Body of pancreas (tissue), 4 donors: ENCODE measurements at regions not wholly inside any gene's neighbourhood (a gene's known extent, or its start where the extent isn't known, plus 50 kb on each side); places are given as distances from the start of the nearest gene placed in this dataset.

Experiments
- POLR2A ChIP-seq, 3 donors: fragments of 450-650 bp; IDR thresholded peaks; one replicate each; pipeline ENCODE4 v1.6.1; 2016; ENCODE audit warnings: antibody characterized with exemption in 3 of 3, mild to moderate bottlenecking in 2 of 3
- TF ChIP-seq, protein P1 (sequence below), 7 experiments: fragments of 450-650 bp in 4 of 7; fragments of 200-600 bp in 3 of 7; sonication (generic) in 3 of 7; IDR thresholded peaks; one replicate each; pipeline ENCODE4 v1.5.1; 2016 to 2019; ENCODE audit warnings: antibody characterized with exemption in 7 of 7

DNA sequence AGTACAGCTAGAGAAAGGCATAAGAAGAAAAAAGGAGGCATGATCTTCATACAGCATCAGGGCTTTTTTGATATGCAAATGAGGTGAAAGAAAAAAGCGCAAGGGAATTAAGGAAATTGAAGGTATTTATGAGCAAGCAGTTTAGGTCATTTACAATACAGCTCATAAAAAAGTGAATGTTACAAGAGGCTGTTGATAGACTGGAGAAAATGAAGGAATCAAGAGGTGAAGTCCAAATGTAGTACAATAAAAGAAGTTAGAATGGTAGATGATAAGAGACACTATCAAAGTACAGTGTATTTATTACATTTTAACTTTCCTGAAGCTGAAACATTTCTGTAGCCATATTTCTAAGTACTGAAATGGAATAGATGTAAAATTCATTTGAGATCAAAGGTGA, 1349.5 kb downstream of the ADGRL3 start:
- TF ChIP-seq, protein P1, sequence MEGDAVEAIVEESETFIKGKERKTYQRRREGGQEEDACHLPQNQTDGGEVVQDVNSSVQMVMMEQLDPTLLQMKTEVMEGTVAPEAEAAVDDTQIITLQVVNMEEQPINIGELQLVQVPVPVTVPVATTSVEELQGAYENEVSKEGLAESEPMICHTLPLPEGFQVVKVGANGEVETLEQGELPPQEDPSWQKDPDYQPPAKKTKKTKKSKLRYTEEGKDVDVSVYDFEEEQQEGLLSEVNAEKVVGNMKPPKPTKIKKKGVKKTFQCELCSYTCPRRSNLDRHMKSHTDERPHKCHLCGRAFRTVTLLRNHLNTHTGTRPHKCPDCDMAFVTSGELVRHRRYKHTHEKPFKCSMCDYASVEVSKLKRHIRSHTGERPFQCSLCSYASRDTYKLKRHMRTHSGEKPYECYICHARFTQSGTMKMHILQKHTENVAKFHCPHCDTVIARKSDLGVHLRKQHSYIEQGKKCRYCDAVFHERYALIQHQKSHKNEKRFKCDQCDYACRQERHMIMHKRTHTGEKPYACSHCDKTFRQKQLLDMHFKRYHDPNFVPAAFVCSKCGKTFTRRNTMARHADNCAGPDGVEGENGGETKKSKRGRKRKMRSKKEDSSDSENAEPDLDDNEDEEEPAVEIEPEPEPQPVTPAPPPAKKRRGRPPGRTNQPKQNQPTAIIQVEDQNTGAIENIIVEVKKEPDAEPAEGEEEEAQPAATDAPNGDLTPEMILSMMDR (IDR thresholded peaks at IDR 0.05) = no peak
- no peak for TF ChIP-seq POLR2A (IDR thresholded peaks at IDR 0.05)
